ENCODE measurements at regions not wholly inside any gene's neighbourhood (a gene's known extent, or its start where the extent isn't known, plus 50 kb on each side); places are given as distances from the start of the nearest gene placed in this dataset.

DNA sequence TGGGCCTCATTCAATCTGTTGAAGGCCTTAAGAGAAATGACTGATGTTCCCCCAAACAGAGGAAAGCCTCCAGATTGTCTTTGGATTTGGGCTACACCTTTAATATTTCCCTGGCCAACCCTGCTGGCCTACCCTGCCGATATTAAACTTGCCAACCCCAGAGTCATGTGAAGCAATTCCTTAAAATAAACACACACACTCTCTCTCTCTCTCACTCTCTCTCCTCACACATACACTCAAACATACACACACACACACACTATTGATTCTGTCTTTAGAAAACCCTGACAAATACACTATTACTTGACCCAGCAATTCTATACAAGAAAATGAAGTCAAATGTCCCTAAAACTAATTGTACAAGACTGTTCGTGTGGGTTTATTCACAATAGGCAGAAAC is 109.9 kb upstream of the ST8SIA2 start:
- Histone ChIP-seq H2AFZ (ENCODE audit: low read depth, low read length, poor library complexity, severe bottlenecking) (no peak overlapping the region), H4K20me1 (ENCODE audit: insufficient read depth) (no peaks in the 10 kb centered on the region), H3K9ac (ENCODE audit: low read length) (no peak overlapping the region), H3K9me2 (ENCODE audit: insufficient read depth) (no peaks in the 10 kb centered on the region), H3K27me3 (ENCODE audit: insufficient read depth, low read length) (peaks cover 22% of the 10 kb centered on the region; the same call in 1 of the 2 replicates), H3K9me3 (ENCODE audit: control insufficient read depth in 1 of 2, insufficient read depth in 1 of 2, low read depth in 1 of 2, low read length in 2 of 2) (no peaks in the 10 kb centered on the region), H3K27ac (ENCODE audit: low read depth, low read length) (no peak overlapping the region), H3K36me3 (ENCODE audit: control insufficient read depth in 1 of 2, insufficient read depth in 2 of 2, low read length in 2 of 2) (no peaks in the 10 kb centered on the region), H3K4me2 (ENCODE audit: low read length) (no peak overlapping the region), H3K4me3 (replicated peaks in 1 of 2; ENCODE audit: low read depth in 1 of 2, low read length in 2 of 2) (no peak overlapping the region), H3K4me1 (ENCODE audit: control insufficient read depth in 1 of 2, insufficient read depth in 2 of 2, low read length in 2 of 2) (no peaks in the 10 kb centered on the region), H3K79me2 (ENCODE audit: insufficient read depth, low read length) (no peaks in the 10 kb centered on the region)
- CTCF ChIA-PET: no interaction called here
- intact Hi-C loops (cut with micrococcal nuclease): no loop called here
- RAD21 ChIA-PET (ENCODE audit: low non-redundant PET in 1 of 2, low total read pairs in 2 of 2, uncharacterized antibody in 2 of 2, unreplicated experiment in 2 of 2): no interaction called here
- no peak for TF ChIP-seq JUND (IDR thresholded peaks at IDR 0.05)
- no peak for TF ChIP-seq ZNF274 (IDR thresholded peaks at IDR 0.05; ENCODE audit: low read depth, low read length)
- no peak for TF ChIP-seq POLR2A (IDR thresholded peaks at IDR 0.05; ENCODE audit: borderline replicate concordance, extremely low read depth, insufficient read depth, insufficient read length)
- DNase-seq (ENCODE audit: low read depth, low spot score) (no peak), ATAC-seq (no peak)
- POLR2A ChIA-PET: no interaction called here
- BruUV-seq (replicated peaks): no TSS peak

DNA sequence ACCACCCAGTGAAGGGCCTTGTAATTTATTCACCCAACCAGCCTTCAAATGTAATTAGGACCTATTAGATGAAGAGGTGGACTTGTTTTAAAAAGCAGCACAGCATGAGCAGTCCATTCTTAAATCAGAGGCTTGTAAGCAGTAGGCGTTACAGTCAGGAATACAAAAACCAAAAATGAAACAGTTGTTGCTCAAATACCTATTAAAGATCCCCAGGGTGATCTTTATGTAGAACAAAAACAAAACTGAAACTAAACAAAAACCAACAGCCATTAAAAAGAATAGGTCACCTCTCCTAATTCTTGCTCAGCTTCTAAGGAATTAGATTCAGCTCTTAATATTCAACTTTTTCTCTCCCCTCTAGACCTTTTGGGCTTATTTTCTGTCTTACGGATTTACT is 104.9 kb upstream of the ST8SIA2 start:
- ChIA-PET POLR2A (no interaction called here), RAD21 (ENCODE audit: low non-redundant PET in 1 of 2, low total read pairs in 2 of 2, uncharacterized antibody in 2 of 2, unreplicated experiment in 2 of 2) (no interaction called here), CTCF (no interaction called here)
- no peak for TF ChIP-seq POLR2A (IDR thresholded peaks at IDR 0.05; ENCODE audit: borderline replicate concordance, extremely low read depth, insufficient read depth, insufficient read length)
- TF ChIP-seq, protein P1, sequence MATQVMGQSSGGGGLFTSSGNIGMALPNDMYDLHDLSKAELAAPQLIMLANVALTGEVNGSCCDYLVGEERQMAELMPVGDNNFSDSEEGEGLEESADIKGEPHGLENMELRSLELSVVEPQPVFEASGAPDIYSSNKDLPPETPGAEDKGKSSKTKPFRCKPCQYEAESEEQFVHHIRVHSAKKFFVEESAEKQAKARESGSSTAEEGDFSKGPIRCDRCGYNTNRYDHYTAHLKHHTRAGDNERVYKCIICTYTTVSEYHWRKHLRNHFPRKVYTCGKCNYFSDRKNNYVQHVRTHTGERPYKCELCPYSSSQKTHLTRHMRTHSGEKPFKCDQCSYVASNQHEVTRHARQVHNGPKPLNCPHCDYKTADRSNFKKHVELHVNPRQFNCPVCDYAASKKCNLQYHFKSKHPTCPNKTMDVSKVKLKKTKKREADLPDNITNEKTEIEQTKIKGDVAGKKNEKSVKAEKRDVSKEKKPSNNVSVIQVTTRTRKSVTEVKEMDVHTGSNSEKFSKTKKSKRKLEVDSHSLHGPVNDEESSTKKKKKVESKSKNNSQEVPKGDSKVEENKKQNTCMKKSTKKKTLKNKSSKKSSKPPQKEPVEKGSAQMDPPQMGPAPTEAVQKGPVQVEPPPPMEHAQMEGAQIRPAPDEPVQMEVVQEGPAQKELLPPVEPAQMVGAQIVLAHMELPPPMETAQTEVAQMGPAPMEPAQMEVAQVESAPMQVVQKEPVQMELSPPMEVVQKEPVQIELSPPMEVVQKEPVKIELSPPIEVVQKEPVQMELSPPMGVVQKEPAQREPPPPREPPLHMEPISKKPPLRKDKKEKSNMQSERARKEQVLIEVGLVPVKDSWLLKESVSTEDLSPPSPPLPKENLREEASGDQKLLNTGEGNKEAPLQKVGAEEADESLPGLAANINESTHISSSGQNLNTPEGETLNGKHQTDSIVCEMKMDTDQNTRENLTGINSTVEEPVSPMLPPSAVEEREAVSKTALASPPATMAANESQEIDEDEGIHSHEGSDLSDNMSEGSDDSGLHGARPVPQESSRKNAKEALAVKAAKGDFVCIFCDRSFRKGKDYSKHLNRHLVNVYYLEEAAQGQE (IDR thresholded peaks at IDR 0.05; ENCODE audit: low read depth): no peak
- no peak for TF ChIP-seq EZH2 (IDR thresholded peaks at IDR 0.05)
- no peak for TF ChIP-seq SIN3A (IDR thresholded peaks at IDR 0.05; ENCODE audit: low read depth)
- no peak for TF ChIP-seq CBX3 (IDR thresholded peaks at IDR 0.05; ENCODE audit: low read depth)
- TF ChIP-seq ELF1 (IDR thresholded peaks at IDR 0.05; ENCODE audit: borderline replicate concordance, low read depth): no peak
- TF ChIP-seq JUND (IDR thresholded peaks at IDR 0.05): no peak
- no peak for TF ChIP-seq FOSL1 (IDR thresholded peaks at IDR 0.05; ENCODE audit: low read depth)
- TF ChIP-seq, protein P2, sequence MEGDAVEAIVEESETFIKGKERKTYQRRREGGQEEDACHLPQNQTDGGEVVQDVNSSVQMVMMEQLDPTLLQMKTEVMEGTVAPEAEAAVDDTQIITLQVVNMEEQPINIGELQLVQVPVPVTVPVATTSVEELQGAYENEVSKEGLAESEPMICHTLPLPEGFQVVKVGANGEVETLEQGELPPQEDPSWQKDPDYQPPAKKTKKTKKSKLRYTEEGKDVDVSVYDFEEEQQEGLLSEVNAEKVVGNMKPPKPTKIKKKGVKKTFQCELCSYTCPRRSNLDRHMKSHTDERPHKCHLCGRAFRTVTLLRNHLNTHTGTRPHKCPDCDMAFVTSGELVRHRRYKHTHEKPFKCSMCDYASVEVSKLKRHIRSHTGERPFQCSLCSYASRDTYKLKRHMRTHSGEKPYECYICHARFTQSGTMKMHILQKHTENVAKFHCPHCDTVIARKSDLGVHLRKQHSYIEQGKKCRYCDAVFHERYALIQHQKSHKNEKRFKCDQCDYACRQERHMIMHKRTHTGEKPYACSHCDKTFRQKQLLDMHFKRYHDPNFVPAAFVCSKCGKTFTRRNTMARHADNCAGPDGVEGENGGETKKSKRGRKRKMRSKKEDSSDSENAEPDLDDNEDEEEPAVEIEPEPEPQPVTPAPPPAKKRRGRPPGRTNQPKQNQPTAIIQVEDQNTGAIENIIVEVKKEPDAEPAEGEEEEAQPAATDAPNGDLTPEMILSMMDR (IDR thresholded peaks at IDR 0.05 in 2 of 3, conservative IDR thresholded peaks at IDR 0.05 in 1 of 3; ENCODE audit: borderline replicate concordance in 1 of 3, insufficient read depth in 1 of 3, low read depth in 2 of 3, low read length in 2 of 3): no peak
- TF ChIP-seq, protein P3, sequence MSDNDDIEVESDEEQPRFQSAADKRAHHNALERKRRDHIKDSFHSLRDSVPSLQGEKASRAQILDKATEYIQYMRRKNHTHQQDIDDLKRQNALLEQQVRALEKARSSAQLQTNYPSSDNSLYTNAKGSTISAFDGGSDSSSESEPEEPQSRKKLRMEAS (IDR thresholded peaks at IDR 0.05): no peak
- no peak for TF ChIP-seq EZH2phosphoT487 (IDR thresholded peaks at IDR 0.05; ENCODE audit: borderline replicate concordance)
- no peak for TF ChIP-seq ZFX (IDR thresholded peaks at IDR 0.05)
- TF ChIP-seq TCF7L2 (IDR thresholded peaks at IDR 0.05; ENCODE audit: borderline replicate concordance, extremely low read depth, insufficient read depth, insufficient read length): no peak
- Histone ChIP-seq H3K27me3 (ENCODE audit: insufficient read depth, low read length) (peaks cover 36% of the 10 kb centered on the region), H3K79me2 (ENCODE audit: insufficient read depth, low read length) (no peaks in the 10 kb centered on the region), H3K9ac (ENCODE audit: low read length) (no peak overlapping the region), H3K36me3 (ENCODE audit: control insufficient read depth in 1 of 2, insufficient read depth in 2 of 2, low read length in 2 of 2) (no peaks in the 10 kb centered on the region), H3K4me1 (ENCODE audit: control insufficient read depth in 1 of 2, insufficient read depth in 2 of 2, low read length in 2 of 2) (no peaks in the 10 kb centered on the region), H3K27ac (ENCODE audit: low read depth, low read length) (no peak overlapping the region), H3K4me2 (ENCODE audit: low read length) (no peak overlapping the region), H2AFZ (ENCODE audit: low read depth, low read length, poor library complexity, severe bottlenecking) (no peak overlapping the region), H3K9me2 (ENCODE audit: insufficient read depth) (no peaks in the 10 kb centered on the region), H3K9me3 (ENCODE audit: control insufficient read depth in 1 of 2, insufficient read depth in 1 of 2, low read depth in 1 of 2, low read length in 2 of 2) (no peaks in the 10 kb centered on the region), H3K4me3 (replicated peaks in 1 of 2; ENCODE audit: low read depth in 1 of 2, low read length in 2 of 2) (no peak overlapping the region), H4K20me1 (ENCODE audit: insufficient read depth) (no peaks in the 10 kb centered on the region)
- ATAC-seq (no peak), DNase-seq (ENCODE audit: low read depth, low spot score) (no peak)
- intact Hi-C loops (cut with micrococcal nuclease): no loop called here
- no TSS peak for BruUV-seq (replicated peaks)

Measured in HCT116 (cell line).